GM19240 (cell line): ENCODE measurements at regions not wholly inside any gene's neighbourhood (a gene's known extent, or its start where the extent isn't known, plus 50 kb on each side); places are given as distances from the start of the nearest gene placed in this dataset.

Experiments
- DNase-seq: peaks from one replicate; pipeline ENCODE4 v3.0.0; 2011; ENCODE audit warnings: low spot score; ENCODE audit not compliant: insufficient read length

- DNase-seq: no peak
Measured at GRCh38 chr4:36493251-36493650, 211.8 kb downstream of the DTHD1 start.

DNA sequence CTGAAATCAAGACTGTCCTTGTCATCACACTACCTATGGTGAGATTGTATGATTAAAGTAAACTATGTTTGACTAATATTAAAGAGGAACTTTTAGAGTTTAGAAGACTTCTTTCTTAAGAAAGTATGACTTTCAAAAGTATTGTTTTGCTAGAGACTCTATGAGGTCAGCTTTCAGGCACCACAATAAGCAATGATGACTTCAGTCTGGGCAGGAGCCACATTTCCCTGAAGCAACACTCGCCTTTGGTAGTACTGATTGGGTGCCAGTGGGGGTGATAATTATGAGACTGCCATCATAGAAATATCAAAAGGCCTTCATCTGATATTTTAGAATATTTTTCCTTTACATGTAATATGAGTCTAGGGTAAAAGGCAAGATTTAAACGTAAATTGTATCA, 212.6 kb downstream of the DTHD1 start:
- DNase-seq: no peak

GRCh38 chr4:36494747-36495146, 213.3 kb downstream of the DTHD1 start:
- DNase-seq: no peak

- DNase-seq: no peak
Measured at GRCh38 chr4:36502350-36502749, 220.9 kb downstream of the DTHD1 start.

DNA sequence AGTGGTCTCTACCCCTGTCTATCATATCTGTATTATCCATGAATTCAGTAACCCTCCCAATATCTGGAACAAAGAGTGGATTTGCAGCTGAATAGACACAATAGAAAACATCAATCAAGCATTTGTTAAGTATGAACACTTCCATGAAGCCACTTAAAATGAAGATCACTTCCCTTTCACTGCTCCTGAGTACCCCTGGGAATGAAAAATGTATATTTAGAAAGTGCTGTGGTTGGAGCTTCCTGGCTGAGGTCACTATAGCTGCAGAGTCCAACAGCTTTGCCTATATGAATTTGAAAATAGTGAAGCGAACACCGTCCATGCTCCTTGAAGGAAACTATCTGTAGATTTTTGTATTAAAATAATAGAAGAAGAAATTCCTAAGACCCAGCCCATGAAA, 227.0 kb downstream of the DTHD1 start:
- DNase-seq: no peak

GRCh38 chr4:36509845-36510244, 228.4 kb downstream of the DTHD1 start:
- DNase-seq: no peak

DNA sequence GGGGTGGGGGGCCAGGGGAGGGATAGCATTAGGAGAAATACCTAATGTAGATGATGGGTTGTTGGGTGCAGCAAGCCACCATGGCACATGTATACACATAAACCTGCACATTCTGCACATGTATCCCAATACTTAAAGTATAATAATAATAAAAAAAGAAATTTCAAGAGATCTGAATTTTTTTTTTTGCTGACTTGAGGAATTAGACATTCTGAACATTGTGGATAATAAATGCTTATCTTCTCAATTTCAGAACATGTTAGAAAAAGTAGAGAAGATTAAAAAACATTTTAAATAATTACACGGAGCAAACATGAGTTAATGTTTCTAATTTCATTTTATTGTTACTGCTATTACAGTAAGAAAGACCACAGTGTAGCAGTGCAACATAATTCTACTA, 230.4 kb downstream of the DTHD1 start:
- DNase-seq: no peak

- DNase-seq: no peak
Measured at GRCh38 chr4:36516522-36517095, 235.2 kb downstream of the DTHD1 start.

- DNase-seq: no peak
Measured at GRCh38 chr4:36523182-36523581, 241.8 kb downstream of the DTHD1 start.

DNA sequence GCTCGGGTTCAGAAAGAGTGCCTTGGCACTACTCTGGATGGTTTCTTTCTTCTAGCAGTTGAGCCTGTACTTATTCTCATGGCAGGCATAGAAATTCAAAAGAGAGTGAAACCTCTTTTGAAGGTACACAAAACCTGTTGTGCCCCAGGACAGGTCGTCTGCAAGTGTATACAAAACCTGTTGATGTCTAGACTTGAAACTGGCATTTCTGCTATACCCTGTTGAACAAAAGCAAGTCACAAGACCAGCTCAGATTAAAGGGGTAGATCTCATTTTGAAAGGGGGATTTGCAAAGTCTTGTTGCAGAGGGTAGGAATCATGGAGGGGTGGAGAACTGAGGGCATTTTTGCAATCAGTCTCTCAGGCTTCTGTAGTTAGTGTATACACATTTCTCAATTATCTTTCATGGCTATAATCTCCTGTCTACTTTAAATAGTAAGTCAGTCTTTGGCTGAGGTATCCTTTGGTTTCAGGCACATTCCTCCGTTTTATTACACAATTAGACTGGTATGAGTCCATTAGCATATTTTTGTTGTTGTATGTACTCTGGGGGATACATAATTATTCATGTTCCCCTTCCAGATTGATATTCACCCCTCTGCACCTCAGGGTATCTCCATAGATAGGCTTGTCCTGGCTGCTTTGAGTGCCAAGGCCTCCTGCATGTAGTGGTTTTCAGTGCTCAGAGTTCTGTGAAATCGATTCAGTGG, 251.4 kb downstream of the DTHD1 start:
- no peak for DNase-seq

DNA sequence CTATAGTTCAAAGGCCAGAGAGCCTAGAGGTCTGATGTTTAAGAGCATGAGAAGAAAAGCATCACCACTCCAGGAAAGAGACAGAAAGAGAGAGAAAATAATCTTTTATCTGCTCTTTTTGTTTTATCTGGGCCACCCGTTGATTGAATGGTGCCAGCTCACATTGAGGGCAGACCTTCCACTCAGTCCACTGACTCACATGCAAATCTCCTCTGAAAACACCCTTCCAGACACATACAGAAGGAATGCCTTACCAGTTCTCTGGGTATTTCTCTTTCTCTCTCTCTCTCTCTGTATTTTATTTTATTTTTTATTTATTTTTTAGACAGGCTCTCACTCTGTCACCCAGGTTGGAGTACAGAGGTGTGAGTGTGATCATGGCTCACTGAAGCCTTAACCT, 252.5 kb downstream of the DTHD1 start:
- no peak for DNase-seq

DNA sequence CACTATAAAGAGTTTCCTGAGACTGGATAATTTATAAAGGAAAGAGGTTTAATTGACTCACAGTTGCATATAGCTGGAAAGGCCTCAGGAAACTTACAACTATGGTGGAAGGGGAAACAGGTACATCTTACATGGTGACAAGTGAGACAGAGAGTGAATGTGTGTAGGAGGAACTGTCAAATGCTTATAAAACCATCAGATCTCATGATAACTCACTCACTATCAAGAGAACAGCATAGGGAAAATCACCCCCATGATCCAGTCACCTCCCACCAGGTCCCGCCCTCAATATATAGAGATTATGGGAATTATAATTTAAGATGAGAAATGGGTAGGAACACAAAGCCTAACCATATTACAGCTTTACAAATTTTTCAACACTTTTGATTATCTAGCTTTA, 266.0 kb downstream of the DTHD1 start:
- DNase-seq: no peak

GRCh38 chr4:36549252-36549651, 267.8 kb downstream of the DTHD1 start:
- no peak for DNase-seq

GRCh38 chr4:36549992-36550391, 268.6 kb downstream of the DTHD1 start:
- no peak for DNase-seq

- no peak for DNase-seq
Measured at GRCh38 chr4:36551697-36552214, 270.3 kb downstream of the DTHD1 start.

DNA sequence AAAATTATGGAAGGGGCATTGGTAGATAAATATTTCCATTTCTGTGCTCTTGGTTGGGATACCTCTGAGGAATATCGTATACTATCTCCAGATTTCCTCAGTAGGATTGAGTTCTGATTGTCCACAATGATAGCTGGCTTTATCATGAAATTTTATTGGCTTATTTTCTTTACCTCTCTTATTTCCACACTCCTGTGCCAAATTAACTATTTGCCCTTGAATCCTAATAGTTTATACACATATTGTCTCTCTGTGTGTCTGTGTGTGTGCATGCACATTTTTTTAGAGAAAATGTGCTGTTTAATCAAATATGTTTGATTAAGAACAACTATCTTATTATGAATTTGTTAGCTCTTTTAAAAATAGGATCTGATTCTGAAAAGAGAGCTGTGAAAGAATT, 271.6 kb downstream of the DTHD1 start:
- DNase-seq: no peak

- DNase-seq: no peak
Measured at GRCh38 chr4:36553453-36553852, 272.0 kb downstream of the DTHD1 start.

- no peak for DNase-seq
Measured at GRCh38 chr4:36556984-36557383, 275.6 kb downstream of the DTHD1 start.

- no peak for DNase-seq
Measured at GRCh38 chr4:36568575-36568974, 287.2 kb downstream of the DTHD1 start.

- no peak for DNase-seq
Measured at GRCh38 chr4:36573441-36573840, 292.0 kb downstream of the DTHD1 start.

GRCh38 chr4:36574816-36575215, 293.4 kb downstream of the DTHD1 start:
- DNase-seq: no peak

DNA sequence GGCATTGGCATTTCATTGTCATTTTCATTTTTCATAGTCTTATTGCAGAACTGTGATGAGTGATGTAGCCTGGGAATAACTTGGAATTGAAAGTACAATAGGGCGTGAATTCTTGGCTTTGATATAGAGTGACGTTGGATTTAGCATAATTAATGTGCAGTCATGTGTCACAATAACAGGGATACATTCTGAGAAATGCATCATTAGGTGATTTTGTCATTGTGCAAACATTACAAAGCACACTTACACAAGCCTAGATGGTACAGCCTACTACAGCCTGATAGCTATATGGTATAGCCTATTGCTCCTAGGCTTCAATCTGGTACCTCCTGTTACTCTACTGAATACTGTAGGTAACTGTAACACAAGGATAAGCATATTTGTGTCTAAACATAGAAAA, 300.8 kb downstream of the DTHD1 start:
- DNase-seq: no peak

GRCh38 chr4:36587909-36588472, 306.6 kb downstream of the DTHD1 start:
- DNase-seq: no peak
